ENCODE measurements at regions not wholly inside any gene's neighbourhood (a gene's known extent, or its start where the extent isn't known, plus 50 kb on each side); places are given as distances from the start of the nearest gene placed in this dataset.

- no peaks in the 10 kb centered on the region for H3K4me1 ChIP-seq (replicated peaks; ENCODE audit: insufficient read depth)
- intact Hi-C loops (cut with micrococcal nuclease; ENCODE audit: unreplicated experiment): no loop called here
- no peaks in the 10 kb centered on the region for H3F3A ChIP-seq (ENCODE audit: insufficient read depth, low read depth)
- H3K27ac ChIP-seq: no peak overlapping the region
- no TSS peak for BruUV-seq (replicated peaks)
- no peak overlapping the region for H3K4me2 ChIP-seq
- no peaks in the 10 kb centered on the region for H3K27me3 ChIP-seq (ENCODE audit: insufficient read depth, low read depth)
- H3K9me3 ChIP-seq (ENCODE audit: insufficient read depth, low read depth): 0 out of 2 replicates have a peak, but pooled peaks cover 6% of the 10 kb centered on the region
- CTCF ChIA-PET: no interaction called here
- no peaks in the 10 kb centered on the region for H3K36me3 ChIP-seq (ENCODE audit: low read depth)
- POLR2A ChIA-PET (ENCODE audit: unreplicated experiment): interaction anchor here (0.5 kb wide), 1 partner anchor 183 kb away, joined by 10 read pairs; no protein-coding TSS in a partner anchor
- no peak overlapping the region for H2AFZ ChIP-seq
- no peak overlapping the region for H3K4me3 ChIP-seq
- no peaks in the 10 kb centered on the region for H3K9me2 ChIP-seq (ENCODE audit: insufficient read depth)
- TF ChIP-seq CTCF (conservative IDR thresholded peaks at IDR 0.05) (no peak), EZH2 (IDR thresholded peaks at IDR 0.05; ENCODE audit: low read depth) (no peak)
- no peaks in the 10 kb centered on the region for H3K79me2 ChIP-seq (ENCODE audit: low read depth)
- H4K20me1 ChIP-seq (ENCODE audit: insufficient read depth): no peaks in the 10 kb centered on the region
- DNase-seq: no peak
Observed at GRCh38 chr12:92034083-92034482, 111.6 kb downstream of the BTG1 start.

DNA sequence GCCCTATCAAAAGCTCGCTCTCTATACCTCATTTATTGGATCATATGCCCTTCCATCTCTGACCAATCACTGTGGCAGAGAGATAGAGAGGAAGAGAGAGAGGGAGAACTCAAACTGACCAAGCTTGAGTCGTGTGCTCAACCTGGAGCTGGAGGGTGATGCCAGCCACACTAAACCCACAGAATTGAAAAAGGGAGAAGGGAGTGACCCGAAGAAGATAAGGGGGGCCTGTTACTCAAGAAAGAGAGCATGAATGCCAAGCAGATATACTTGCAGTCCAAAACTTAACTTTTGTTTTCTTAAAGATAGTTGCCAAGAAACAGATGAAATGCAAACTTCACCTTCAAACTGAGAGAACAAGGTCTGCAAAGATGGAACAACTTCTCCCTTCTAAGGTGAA, 112.7 kb downstream of the BTG1 start:
- H2AFZ ChIP-seq: no peak overlapping the region
- intact Hi-C loops (cut with micrococcal nuclease; ENCODE audit: unreplicated experiment): no loop called here
- no peak for DNase-seq
- no peak overlapping the region for H3K4me3 ChIP-seq
- BruUV-seq (replicated peaks): no TSS peak
- no peaks in the 10 kb centered on the region for H4K20me1 ChIP-seq (ENCODE audit: insufficient read depth)
- H3K79me2 ChIP-seq (ENCODE audit: low read depth): no peaks in the 10 kb centered on the region
- 0 out of 2 replicates have a peak, but pooled peaks cover 6% of the 10 kb centered on the region for H3K9me3 ChIP-seq (ENCODE audit: insufficient read depth, low read depth)
- ChIA-PET POLR2A (ENCODE audit: unreplicated experiment) (no interaction called here), CTCF (no interaction called here)
- H3K27ac ChIP-seq: no peak overlapping the region
- TF ChIP-seq EZH2 (IDR thresholded peaks at IDR 0.05; ENCODE audit: low read depth) (no peak), CTCF (conservative IDR thresholded peaks at IDR 0.05) (no peak)
- H3K4me2 ChIP-seq: no peak overlapping the region
- H3K9me2 ChIP-seq (ENCODE audit: insufficient read depth): no peaks in the 10 kb centered on the region
- no peaks in the 10 kb centered on the region for H3F3A ChIP-seq (ENCODE audit: insufficient read depth, low read depth)
- no peaks in the 10 kb centered on the region for H3K4me1 ChIP-seq (replicated peaks; ENCODE audit: insufficient read depth)
- H3K27me3 ChIP-seq (ENCODE audit: insufficient read depth, low read depth): no peaks in the 10 kb centered on the region
- no peaks in the 10 kb centered on the region for H3K36me3 ChIP-seq (ENCODE audit: low read depth)

DNA sequence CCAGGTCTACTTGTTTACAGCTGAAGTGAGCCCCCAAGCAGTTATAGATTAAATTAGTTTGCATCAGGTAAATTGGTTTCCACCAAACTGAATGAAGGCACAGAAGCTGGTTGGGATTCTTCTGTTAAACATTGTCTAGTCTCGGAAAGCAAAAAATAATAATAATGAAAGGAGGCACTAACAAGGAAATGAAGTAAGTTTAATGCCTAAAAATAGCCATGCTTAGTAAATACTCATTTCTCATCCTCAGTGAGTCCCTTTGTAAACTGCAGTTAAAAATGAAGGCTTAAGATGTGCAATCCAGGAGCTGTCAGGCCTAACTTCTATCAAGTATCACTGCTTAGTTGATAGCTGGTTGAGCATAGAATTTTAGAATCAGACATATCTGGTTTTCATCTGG, 113.5 kb downstream of the BTG1 start:
- H3K4me3 ChIP-seq: no peak overlapping the region
- H4K20me1 ChIP-seq (ENCODE audit: insufficient read depth): no peaks in the 10 kb centered on the region
- H3K27ac ChIP-seq: no peak overlapping the region
- POLR2A ChIA-PET (ENCODE audit: unreplicated experiment): no interaction called here
- H3K36me3 ChIP-seq (ENCODE audit: low read depth): no peaks in the 10 kb centered on the region
- 0 out of 2 replicates have a peak, but pooled peaks cover 6% of the 10 kb centered on the region for H3K9me3 ChIP-seq (ENCODE audit: insufficient read depth, low read depth)
- CTCF ChIA-PET: no interaction called here
- intact Hi-C loops (cut with micrococcal nuclease; ENCODE audit: unreplicated experiment): no loop called here
- H2AFZ ChIP-seq: no peak overlapping the region
- no peaks in the 10 kb centered on the region for H3K27me3 ChIP-seq (ENCODE audit: insufficient read depth, low read depth)
- no peak overlapping the region for H3K4me2 ChIP-seq
- BruUV-seq (replicated peaks): no TSS peak
- TF ChIP-seq CTCF (conservative IDR thresholded peaks at IDR 0.05) (no peak), EZH2 (IDR thresholded peaks at IDR 0.05; ENCODE audit: low read depth) (no peak)
- H3K79me2 ChIP-seq (ENCODE audit: low read depth): no peaks in the 10 kb centered on the region
- no peaks in the 10 kb centered on the region for H3K4me1 ChIP-seq (replicated peaks; ENCODE audit: insufficient read depth)
- no peaks in the 10 kb centered on the region for H3K9me2 ChIP-seq (ENCODE audit: insufficient read depth)
- DNase-seq: no peak
- H3F3A ChIP-seq (ENCODE audit: insufficient read depth, low read depth): no peaks in the 10 kb centered on the region

Measured in PC-9 (cell line).